ENCODE measurements at regions not wholly inside any gene's neighbourhood (a gene's known extent, or its start where the extent isn't known, plus 50 kb on each side); places are given as distances from the start of the nearest gene placed in this dataset.

- Histone ChIP-seq H3K4me3 (peak overlapping the region in 1 of 8 donors; percentile 40), H3K27ac (no peak overlapping the region), H3K9me3 (no peaks in the 10 kb centered on the region), H3K36me3 (no peaks in the 10 kb centered on the region), H3K4me1 (peaks cover 6 to 19% (median 8%) of the 10 kb centered on the region in 6 donors), H3K27me3 (replicated peaks in 1 of 7) (peaks cover 0 to 100% (median 67%) of the 10 kb centered on the region in 7 donors)
- TF ChIP-seq POLR2AphosphoS5 (IDR thresholded peaks at IDR 0.05) (no peak), POLR2A (IDR thresholded peaks at IDR 0.05) (no peak), CTCF (IDR thresholded peaks at IDR 0.05 in 8 of 11, conservative IDR thresholded peaks at IDR 0.05 in 3 of 11) (no peak)
- WGBS, 5 donors = 1 to 3% (median 2%) methylated on average over 16 to 43 of the region's 43 CpGs; no CpG with 5 or more reads in 1 of the 5 donors
- no peak for DNase-seq
- intact Hi-C loops (cut with DNase I; ENCODE audit: low total_unique reads) = no loop called here
These were observed 108.3 kb downstream of the ENGASE start for GRCh38 chr17:79183043-79183292.

- H3K27me3 ChIP-seq (replicated peaks in 1 of 7) = peaks cover 0 to 100% (median 61%) of the 10 kb centered on the region in 7 donors
- no peak overlapping the region for H3K4me3 ChIP-seq
- 0 to 11% (median 7%) methylated on average over 4 to 68 of the region's 68 CpGs for WGBS, 5 donors
- TF ChIP-seq POLR2A (IDR thresholded peaks at IDR 0.05) (no peak), CTCF (IDR thresholded peaks at IDR 0.05 in 8 of 11, conservative IDR thresholded peaks at IDR 0.05 in 3 of 11) (no peak), POLR2AphosphoS5 (IDR thresholded peaks at IDR 0.05) (no peak)
- peaks cover 6 to 19% (median 8%) of the 10 kb centered on the region in 6 donors for H3K4me1 ChIP-seq
- H3K36me3 ChIP-seq = no peaks in the 10 kb centered on the region
- intact Hi-C loops (cut with DNase I; ENCODE audit: low total_unique reads) = no loop called here
- no peaks in the 10 kb centered on the region for H3K9me3 ChIP-seq
- DNase-seq = no peak
- no peak overlapping the region for H3K27ac ChIP-seq
These were observed 107.8 kb downstream of the ENGASE start for GRCh38 chr17:79182176-79183042.

GRCh38 chr17:79180358-79181005 lies 105.9 kb downstream of the ENGASE start:
- Histone ChIP-seq H3K4me3 (no peak overlapping the region), H3K27me3 (replicated peaks in 1 of 7) (peaks cover 0 to 95% (median 52%) of the 10 kb centered on the region in 7 donors), H3K36me3 (no peaks in the 10 kb centered on the region), H3K4me1 (peaks cover 6 to 19% (median 8%) of the 10 kb centered on the region in 6 donors), H3K9me3 (no peaks in the 10 kb centered on the region), H3K27ac (no peak overlapping the region)
- intact Hi-C loops (cut with DNase I; ENCODE audit: low total_unique reads) = no loop called here
- TF ChIP-seq POLR2A (IDR thresholded peaks at IDR 0.05) (no peak), CTCF (IDR thresholded peaks at IDR 0.05 in 8 of 11, conservative IDR thresholded peaks at IDR 0.05 in 3 of 11) (no peak), POLR2AphosphoS5 (IDR thresholded peaks at IDR 0.05) (no peak)
- DNase-seq = no peak
- 84 to 89% (median 87%) methylated on average over 20 of the region's 20 CpGs for WGBS, 5 donors

DNA sequence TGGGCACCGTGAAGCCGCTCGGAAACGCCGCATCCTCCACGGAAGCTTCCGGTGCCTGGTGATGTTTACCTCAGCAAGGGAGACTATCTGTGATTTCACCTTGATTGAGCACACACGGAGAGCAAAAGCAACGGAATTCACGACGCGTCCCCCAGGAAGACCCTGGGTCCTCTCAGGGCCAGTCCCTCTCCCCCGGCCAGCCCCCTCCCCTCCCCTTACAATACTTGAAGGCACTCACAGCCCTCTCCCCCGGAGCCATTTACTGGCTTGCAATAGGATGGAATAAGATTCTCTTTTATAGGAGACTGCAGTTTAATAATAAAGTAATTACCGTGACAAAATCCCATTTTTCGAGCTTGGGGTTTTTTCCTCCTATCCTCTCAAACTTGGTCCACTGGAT lies 104.7 kb downstream of the ENGASE start:
- H3K4me3 ChIP-seq = no peak overlapping the region
- peaks cover 0 to 91% (median 40%) of the 10 kb centered on the region in 7 donors for H3K27me3 ChIP-seq (replicated peaks in 1 of 7)
- TF ChIP-seq POLR2A (IDR thresholded peaks at IDR 0.05) (no peak), CTCF (IDR thresholded peaks at IDR 0.05 in 8 of 11, conservative IDR thresholded peaks at IDR 0.05 in 3 of 11) (no peak), POLR2AphosphoS5 (IDR thresholded peaks at IDR 0.05) (no peak)
- no peaks in the 10 kb centered on the region for H3K9me3 ChIP-seq
- WGBS, 5 donors = 84 to 90% (median 86%) methylated on average over 16 of the region's 16 CpGs
- H3K4me1 ChIP-seq = peaks cover 6 to 19% (median 8%) of the 10 kb centered on the region in 6 donors
- no peak for DNase-seq
- H3K36me3 ChIP-seq = no peaks in the 10 kb centered on the region
- intact Hi-C loops (cut with DNase I; ENCODE audit: low total_unique reads) = no loop called here
- H3K27ac ChIP-seq = no peak overlapping the region
